HG02678 (cell line): ENCODE measurements at regions not wholly inside any gene's neighbourhood (a gene's known extent, or its start where the extent isn't known, plus 50 kb on each side); places are given as distances from the start of the nearest gene placed in this dataset.

Experiments used
- ATAC-seq: cut with Tn5 transposase; IDR thresholded peaks from one replicate; pipeline ENCODE4 v1.9.1; 2021; ENCODE audit warnings: mild to moderate bottlenecking, moderate library complexity; ENCODE audit not compliant: unreplicated experiment

DNA sequence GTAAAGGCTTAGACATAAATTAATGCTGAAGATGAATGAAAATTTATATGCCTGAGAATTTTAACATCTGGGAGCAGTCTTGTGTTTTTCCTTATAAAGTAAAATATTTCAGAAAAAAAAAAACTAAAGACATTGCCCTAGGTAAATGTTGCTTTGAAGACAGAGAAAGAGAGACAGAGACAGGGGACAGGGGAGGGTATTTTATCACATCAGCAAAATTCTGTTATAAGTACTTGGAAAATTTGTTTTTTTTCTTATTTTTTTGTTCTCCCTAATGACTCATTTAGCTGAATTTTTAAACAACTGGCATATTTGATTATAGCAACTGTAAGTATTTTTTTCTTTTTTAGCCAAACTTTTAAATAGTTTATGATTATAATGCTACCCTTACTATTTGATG, 1540.6 kb upstream of the GBE1 start:
- no peak for ATAC-seq

DNA sequence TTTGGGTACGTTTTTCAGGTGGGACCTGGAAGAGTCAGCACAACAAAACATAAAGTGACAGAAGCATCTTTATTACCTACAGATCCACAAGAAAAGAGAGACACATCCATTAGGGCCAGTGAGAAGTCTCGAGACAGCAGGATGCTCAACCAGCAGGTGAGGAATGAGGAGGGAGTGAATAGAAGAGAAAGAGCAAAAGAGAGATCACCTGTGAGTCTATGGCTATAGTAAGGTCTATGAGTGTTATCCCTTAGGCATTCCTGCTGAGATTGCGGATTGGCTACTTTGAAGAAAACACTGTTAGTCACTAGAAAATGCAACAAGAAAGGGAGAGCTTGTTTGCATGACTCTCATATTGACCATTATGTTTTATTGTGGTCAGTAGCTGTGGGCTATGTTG, 1556.2 kb upstream of the GBE1 start:
- no peak for ATAC-seq

DNA sequence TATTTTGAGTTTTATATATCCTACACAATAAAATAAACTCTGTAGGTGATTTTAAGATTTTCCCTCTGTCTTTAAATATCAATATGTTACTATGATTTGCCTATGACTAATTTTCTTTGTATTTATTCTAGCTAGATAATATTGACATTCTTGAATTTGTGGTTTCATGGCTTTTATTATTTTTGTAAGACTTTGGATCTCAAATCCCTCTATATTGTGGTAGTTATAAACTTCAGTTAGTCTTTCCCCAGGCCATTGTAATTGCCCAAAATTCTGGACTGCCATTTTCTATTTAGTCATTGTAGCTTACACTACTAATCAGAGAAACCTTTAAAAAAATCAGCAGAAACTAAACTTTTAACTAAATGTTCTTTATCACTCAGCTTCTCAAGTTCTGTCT, 1559.3 kb upstream of the GBE1 start:
- no peak for ATAC-seq

DNA sequence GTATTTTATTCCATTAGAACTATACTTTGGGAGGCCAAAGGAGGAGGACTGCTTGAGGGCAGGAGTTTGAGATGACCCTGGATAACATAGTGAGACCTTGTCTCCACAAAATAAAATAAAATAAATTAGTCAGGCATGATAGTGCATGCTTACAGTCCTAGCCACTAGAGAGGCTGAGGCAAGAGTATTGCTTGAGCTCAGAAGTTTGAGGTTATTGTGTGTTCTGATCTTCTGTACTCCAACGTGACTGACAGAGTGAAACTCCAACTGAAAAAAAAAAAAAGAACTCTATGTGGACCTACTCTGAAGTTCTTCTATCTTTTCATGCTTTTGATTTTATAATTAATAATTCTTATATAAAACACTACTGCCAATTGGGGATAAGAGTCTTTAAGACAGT, 1560.0 kb upstream of the GBE1 start:
- ATAC-seq: no peak

DNA sequence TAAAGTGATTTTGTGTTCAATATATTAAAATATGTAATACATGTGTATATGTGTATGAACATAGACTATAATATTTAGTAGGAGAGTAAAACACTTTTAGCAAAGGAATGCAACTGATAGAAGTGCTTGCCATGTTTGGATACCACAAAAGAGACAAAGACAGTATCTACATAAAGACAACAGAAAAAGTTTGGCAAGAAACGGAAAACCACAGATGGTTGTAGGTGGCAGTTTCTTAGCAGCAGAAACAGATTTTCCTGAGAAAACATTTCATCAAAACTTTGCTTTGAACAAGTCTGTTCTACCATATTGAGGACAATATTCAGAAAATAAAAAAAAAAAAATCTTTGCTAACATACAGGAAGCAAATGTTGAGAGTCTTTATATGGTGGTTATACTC, 1560.4 kb upstream of the GBE1 start:
- no peak for ATAC-seq

DNA sequence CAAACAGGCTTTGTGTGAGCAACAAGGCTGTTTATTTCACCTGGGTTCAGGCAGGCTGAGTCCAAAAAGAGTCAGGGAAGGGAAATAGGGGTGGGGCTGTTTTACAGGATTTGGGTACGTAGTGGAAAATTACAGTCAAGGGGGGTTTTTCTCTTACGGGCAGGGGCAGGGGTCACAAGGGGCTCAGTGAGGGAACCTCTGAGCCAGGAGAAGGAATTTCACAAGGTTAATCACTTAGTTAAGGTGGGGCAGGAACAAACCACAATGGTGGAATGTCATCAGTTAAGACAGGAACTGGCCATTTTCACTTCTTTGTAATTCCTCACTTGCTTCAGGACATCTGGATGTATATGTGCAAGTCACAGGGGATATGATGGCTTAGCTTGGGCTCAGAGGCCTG, 1592.8 kb upstream of the GBE1 start:
- ATAC-seq: no peak

DNA sequence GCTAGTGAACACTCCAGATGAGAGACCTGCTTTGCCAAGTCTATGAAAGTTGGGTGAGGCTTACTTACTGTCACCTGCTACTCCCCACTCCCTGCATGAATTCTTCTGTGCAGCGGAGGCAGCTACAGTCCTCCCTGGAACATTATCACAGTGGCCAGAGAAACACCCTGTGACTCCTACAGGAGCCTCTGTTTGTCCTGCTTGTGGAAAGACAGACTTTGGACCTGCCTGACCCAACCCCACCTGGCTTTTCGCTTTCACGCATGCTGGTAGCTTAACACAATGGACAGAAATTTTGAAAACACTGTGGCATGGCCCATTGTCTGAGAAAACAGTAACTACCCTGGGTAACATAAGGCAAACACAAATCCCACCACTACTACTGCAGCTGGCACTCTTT, 1565.5 kb upstream of the CADM2 start:
- no peak for ATAC-seq

DNA sequence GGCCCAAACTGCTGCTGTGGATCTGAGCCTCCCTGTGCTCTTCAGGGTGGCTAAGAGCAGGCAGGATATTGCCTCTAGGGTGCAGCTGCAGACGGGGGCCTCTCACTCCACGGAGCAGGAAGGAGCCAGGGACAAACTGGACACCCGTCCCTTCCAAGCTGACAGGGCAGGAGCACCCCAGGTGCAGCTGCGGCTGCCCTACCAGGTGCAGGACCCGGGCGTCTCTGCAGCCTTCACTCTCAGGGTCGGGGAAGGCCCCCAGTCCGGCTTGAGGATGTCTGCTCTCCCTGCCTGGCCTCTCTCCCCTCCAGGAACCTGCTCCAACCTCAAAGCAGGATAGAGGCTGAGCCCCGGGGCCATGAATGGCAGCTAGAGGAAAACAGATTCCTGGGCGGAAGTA, 1554.9 kb upstream of the CADM2 start:
- ATAC-seq: no peak

DNA sequence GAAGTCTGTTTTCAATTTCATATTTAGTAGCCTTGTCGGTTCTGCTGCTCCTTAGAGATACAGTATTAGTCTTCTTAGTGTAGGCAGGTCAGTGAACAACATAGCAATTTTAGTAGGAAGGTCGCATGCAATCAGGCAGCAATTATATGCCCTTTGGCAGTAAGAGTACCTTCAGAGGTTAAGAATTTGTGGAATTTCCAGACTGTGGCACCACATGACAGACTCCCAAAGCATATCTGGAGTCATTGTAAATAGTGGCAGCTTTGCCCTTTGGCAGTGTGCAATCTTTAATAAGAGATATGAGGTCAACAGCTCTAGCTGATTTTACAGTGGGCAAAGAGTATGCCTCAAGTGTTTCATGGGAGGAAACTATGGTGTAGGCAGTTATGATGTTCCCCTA, 1532.5 kb upstream of the CADM2 start:
- no peak for ATAC-seq

DNA sequence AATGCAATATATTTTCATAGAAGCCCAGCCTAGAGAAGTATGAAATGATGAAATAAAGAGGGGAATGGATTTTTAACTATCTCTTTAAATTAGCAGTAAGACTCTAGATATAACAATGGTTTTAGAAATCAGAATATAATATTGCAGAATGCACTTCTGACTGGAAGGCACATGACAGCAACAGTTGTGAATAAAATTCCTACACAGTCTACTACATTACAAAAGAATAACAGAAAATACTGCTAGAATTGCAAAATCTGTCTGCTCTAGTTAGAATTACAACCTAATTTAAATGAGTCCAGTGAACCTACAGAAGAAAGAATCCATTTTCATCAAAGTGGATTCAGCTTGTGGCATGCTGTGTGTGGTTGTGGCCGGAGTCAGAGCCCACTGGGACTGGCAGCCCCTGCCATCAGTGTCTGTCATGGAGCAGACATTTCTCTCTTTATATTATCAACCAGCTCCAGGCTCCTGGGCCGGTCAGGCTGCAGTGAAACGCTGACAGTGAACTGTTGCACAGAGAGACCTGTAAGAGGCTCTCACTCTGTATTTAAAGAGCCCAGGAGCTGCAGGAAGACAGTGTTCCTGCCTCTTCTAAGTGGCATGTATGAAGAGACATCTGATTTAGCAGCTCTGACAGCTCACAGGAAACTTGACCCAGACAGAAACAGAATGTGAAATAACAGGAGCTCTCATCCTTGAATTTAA, 1523.8 kb upstream of the CADM2 start:
- no peak for ATAC-seq

DNA sequence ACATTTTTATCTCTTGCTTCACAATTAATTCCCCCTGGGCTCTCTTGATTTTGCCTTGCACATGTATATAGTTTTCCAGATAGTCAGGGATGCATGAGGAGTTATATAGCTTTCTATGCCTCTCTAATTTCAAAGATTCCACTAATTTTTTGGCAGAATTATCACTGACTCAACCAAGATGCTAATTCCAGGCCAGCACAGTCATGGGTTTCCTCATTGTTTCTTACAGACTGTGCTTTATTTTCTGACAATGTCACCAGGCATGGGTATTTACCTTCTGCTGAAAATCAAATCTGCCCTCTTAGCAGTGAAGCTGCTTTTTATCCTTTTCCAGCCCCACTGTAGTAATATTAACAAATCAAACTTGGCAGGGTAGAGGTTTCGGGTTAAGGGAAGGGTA, 1520.6 kb upstream of the CADM2 start:
- no peak for ATAC-seq

DNA sequence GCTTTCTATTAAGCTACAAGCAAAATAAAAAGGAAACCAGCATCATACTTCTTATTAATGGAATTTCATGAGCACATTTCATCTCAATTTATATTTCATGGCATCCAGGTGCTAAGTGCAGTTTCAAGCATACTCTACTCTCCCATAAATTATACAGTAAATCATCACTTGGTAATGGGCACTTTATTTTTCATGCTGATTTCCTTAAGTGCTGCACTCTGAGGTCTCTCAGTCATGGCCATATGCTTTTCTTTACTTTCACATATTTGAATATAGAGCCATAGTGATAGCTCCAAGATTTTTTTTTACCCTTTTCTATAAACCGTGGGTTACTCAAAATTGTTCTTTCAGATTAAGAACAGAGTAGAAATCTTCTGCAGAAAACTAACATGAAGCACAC, 1505.7 kb upstream of the CADM2 start:
- no peak for ATAC-seq

DNA sequence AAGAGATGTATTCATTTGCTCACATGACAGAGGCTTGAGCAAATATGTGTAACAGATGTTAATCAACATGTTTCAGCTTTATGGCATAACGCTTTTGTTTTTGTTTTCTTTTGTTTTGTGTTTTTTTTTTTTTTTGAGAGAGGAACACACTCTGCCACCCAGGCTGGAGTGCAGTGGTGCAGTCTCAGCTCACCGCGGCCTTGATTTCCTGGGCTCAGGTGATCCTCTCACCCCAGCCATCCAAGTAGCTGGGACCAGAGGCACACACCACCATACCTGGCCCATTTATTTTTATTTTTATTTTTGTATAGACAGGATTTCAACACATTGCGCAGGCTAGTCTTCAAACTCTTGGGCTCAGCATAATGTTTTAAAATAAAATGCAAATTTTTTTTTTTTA, 1504.4 kb upstream of the CADM2 start:
- no peak for ATAC-seq

DNA sequence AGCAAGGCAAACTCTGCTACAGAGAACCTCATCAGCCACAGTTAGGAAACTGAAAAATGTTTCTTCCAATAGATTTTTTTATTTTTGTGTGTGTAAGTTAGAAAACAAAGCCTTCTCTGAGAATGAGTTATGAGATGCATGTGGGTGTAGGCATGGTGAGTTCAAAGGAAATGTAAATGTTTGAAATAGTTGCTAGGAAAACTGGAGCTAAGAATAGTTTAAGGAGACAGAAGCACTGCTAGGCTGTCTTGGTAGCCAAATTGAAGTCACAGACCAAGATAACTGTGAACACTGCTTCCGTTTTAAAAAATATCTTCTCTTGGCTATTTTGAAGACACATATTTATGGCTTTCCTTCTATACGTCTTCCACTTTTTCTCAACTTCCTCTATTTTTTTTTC, 1501.2 kb upstream of the CADM2 start:
- no peak for ATAC-seq

DNA sequence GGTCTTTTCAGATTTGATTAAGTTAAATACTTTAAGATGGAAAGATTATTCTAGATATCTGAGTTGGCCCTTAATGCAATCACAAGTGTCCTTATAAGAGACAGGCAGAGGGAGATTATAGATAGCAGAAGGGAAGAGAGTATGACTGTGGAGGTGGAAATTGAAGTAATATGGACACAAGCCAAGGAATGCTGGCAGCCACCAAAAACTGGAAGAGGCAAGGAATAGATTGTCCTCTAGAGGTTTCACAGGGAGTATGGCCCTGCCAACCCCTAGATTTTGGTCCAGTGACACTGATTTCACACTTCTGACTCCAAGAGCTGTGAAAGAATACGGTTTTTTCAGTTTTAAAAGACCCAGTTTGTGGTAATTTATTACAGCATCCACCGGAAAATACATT, 1498.7 kb upstream of the CADM2 start:
- no peak for ATAC-seq

DNA sequence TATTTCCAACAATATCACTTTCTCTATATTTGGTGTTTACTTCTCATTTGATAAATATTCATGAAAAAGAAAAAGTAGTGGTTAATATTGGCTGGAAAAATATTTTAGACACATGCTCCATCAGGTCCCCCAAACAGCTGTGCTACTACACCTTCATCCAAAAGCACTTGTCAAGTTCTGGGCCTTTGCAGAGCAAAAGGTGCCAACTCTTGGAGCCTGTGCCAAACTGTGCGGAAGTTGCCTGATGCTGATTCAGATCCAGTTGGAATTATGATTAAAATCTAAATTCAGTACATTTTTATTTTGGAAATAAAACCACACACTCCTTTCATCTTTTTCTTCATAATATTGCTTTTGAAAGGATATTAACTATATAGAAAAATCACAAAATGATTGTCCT, 1497.4 kb upstream of the CADM2 start:
- ATAC-seq: no peak

DNA sequence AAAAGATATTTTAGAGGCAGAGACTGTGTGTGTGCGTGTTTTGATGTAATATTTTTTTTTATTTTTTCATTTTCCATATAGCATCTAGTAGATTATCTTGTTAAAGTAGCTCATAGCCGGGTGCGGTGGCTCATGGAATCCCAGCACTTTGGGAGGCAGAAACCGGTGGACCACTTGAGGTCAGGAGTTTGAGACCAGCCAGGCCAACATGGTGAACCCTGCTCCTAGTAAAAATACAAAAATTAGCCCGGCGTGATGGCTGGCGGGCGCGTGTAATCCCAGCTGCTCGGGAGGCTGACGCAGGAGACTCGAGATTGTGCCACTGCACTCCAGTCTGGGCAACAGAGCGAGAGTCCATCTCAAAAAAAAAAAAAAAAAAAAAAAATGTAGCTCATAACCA, 1481.2 kb upstream of the CADM2 start:
- no peak for ATAC-seq

DNA sequence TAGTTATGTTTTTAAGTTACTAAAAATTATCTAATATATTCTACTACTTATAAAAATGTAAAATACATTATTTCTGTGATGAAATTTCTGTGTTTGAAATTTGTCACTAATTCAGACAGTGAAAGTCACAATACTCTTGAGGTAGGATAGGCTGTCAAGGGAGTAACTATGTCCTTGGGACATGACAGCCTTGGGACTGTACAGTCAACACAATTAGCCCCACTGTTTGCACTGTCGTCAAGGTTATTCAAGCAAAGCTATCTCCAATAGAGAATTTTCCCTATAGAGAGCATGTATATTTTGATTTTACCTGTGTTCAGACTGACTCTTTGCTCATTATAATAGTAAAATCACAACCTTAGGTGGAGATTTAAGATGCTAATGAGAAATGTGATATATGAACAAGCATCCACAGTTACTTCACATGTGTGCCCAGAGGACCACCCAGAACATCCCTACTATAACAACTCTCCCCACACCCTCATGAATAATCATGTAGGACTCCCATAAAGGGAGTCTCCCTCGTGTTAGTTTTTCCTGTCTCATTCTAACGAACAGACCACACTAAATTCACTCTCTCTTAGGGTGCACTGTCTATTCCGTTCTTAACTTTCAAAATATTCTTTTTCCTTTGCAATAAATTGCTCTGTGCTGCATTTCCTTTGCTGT, 1476.3 kb upstream of the CADM2 start:
- ATAC-seq: no peak

DNA sequence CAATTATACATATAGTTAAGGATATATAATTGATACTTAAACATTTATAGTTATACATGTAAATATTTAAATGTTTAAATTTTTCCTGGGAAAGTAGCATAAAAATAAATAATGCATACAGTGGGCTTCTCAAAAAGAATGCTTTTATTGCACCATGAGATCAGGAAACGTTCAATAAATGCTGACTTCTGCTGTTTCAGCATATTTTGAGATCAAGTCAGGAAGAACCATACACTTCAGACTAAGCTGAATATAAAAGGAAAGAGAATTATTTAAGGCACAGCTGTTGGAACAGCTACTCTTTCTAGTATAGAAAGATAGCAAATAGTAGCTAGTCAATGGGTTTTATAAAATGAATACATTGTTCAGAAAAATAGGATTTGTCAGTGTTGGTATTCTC, 1462.3 kb upstream of the CADM2 start:
- no peak for ATAC-seq

DNA sequence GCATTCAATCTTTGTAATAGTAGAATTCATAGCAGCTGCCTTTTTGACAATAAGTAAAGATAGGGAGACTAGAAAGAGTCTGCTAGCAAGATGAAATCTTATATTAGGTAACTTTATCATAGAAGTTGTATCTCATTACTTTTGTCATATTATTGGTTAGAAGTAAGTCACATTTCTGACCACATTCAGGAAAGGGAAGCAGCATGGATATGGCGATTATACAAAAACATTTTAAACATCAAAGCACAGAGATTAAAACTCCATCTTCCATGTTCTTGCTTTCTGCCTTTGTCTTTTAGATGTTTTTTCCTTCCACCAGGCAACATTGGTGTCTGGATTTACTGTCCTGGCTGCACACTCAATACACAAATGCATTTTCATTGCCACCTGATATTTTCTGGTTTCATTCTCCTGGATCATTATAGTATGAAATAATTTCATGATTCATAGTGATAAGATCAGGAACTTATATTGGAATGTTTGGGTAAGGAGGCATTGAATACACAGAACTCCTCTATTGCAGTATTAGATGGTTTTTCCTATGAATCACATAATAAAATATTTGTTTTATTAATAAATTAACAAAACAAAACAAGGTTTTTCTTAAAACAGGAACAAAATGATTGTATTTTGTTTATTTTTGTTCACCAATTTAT, 1460.3 kb upstream of the CADM2 start:
- ATAC-seq: no peak

DNA sequence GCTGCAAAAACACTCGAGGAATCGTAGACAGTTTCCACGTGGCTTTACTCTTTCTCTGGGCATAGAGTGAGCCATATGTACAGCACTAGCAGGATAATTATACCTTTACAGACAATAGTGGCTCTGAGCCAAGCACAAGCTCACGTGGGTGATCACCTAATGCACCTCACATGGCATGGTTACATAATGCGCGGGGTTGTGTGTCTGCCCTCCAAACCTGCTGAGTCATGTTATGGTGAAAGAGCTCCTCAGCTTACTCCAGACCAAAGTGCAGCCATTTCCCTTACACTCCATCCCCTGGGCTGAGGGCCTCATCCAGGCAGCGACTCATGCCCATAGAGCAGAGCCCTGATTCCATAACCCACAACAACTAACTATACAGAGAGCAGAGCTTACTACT, 1458.4 kb upstream of the CADM2 start:
- ATAC-seq: no peak

DNA sequence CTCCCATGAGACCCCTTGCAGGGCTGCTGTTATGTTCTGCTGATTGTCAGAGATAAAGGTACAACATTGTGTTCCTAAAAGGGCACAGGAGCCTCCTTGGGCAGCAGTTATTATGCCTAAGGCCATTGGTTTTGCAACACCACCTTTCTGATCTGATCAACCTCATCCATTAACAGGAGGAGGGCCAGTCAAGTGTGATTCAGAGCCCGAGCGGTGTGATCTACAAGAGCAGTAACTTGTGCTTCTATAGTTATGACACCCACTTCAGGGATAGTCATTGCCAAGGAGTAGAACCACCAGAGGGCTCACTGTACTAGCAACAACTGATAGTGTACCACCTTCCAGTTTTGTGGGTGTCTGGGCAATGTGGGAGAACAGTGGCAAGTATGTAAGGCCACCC, 1457.9 kb upstream of the CADM2 start:
- ATAC-seq: no peak

DNA sequence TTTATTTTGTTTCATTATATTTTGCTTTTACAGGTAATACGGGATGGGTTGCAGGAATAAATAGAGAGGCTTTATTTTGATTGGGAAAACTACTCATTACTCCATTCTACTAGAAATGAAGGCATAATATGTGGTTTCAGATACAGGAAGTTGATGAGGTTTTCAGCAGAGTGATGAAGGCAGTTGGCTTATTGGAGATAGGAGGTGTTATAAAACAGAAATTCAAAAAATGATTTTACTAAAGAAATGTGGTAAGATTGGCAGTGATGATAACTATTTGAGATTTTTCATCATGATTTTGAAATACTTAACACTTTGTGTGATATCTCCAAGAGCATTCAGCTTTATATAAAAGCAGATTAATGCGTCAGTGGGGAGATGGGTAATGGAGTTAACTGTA, 1445.7 kb upstream of the CADM2 start:
- no peak for ATAC-seq
